HFFc6 (cell line): ENCODE measurements at regions not wholly inside any gene's neighbourhood (a gene's known extent, or its start where the extent isn't known, plus 50 kb on each side); places are given as distances from the start of the nearest gene placed in this dataset.
A peak's percentile ranks its signal among the peaks of the same experiment; 100 is the strongest.
"Not testable (repeated sequence)": the region's sequence is repeated elsewhere in the genome, so short reads cannot be mapped to it uniquely, and the experiment has no call there.

Source experiments
- DNase-seq: peaks from one replicate; pipeline ENCODE4 v3.0.0-alpha.2; 2018
- H3K27ac Mint-ChIP-seq: 2 replicates; pipeline ENCODE4 v1.8.0; 2020; ENCODE audit warnings: mild to moderate bottlenecking, mixed read lengths
- H3K27me3 Mint-ChIP-seq: 2 replicates; pipeline ENCODE4 v1.8.0; 2021; ENCODE audit warnings: mild to moderate bottlenecking, moderate library complexity, mixed read lengths; ENCODE audit not compliant: insufficient read depth
- H3K36me3 Mint-ChIP-seq: 2 replicates; pipeline ENCODE4 v1.8.0; 2021; ENCODE audit warnings: low read depth, mixed read lengths
- H3K4me1 Mint-ChIP-seq: 2 replicates; pipeline ENCODE4 v1.8.0; 2020; ENCODE audit warnings: low read depth, mixed read lengths
- H3K4me3 Mint-ChIP-seq: 2 replicates; pipeline ENCODE4 v1.8.0; 2020; ENCODE audit warnings: mild to moderate bottlenecking, moderate library complexity, mixed read lengths
- H3K9me3 Mint-ChIP-seq: 2 replicates; pipeline ENCODE4 v1.8.0; 2020; ENCODE audit warnings: mild to moderate bottlenecking, mixed read lengths
- CTCF ChIP-seq: fragments of 200-600 bp; sonication (generic); IDR thresholded peaks from 2 replicates; pipeline ENCODE4 v1.5.0; 2021; ENCODE audit warnings: antibody characterized with exemption, mild to moderate bottlenecking

- H3K4me3 Mint-ChIP-seq = no peak overlapping the region
- no peak for DNase-seq
- no peaks in the 10 kb centered on the region; the same call in 1 of the 2 replicates for H3K27me3 Mint-ChIP-seq
- no peaks in the 10 kb centered on the region for H3K9me3 Mint-ChIP-seq
- no peaks in the 10 kb centered on the region for H3K4me1 Mint-ChIP-seq
- no peaks in the 10 kb centered on the region for H3K36me3 Mint-ChIP-seq
- TF ChIP-seq CTCF = no peak
- no peak overlapping the region for H3K27ac Mint-ChIP-seq
These were observed 450.9 kb downstream of the RAB38 start for GRCh38 chr11:87724358-87724757.

- DNase-seq = no peak
These were observed 452.3 kb downstream of the RAB38 start for GRCh38 chr11:87722756-87723565.

GRCh38 chr11:87719326-87720073 is 455.7 kb downstream of the RAB38 start:
- peaks cover 3% of the 10 kb centered on the region for H3K27me3 Mint-ChIP-seq
- no peak for TF ChIP-seq CTCF
- DNase-seq = no peak
- no peak overlapping the region; the same call in 1 of the 2 replicates for H3K4me3 Mint-ChIP-seq
- H3K4me1 Mint-ChIP-seq = no peaks in the 10 kb centered on the region
- no peaks in the 10 kb centered on the region for H3K36me3 Mint-ChIP-seq
- no peaks in the 10 kb centered on the region for H3K9me3 Mint-ChIP-seq
- no peak overlapping the region for H3K27ac Mint-ChIP-seq

More at GRCh38 chr11:87722756-87723565, 452.3 kb downstream of the RAB38 start:
- no peaks in the 10 kb centered on the region; the same call in 1 of the 2 replicates for H3K27me3 Mint-ChIP-seq
- TF ChIP-seq CTCF = peak; percentile 79
- H3K27ac Mint-ChIP-seq = no peak overlapping the region
- H3K4me1 Mint-ChIP-seq = no peaks in the 10 kb centered on the region
- H3K4me3 Mint-ChIP-seq = no peak overlapping the region
- H3K36me3 Mint-ChIP-seq = no peaks in the 10 kb centered on the region
- no peaks in the 10 kb centered on the region for H3K9me3 Mint-ChIP-seq

GRCh38 chr11:87712802-87713202 is 462.4 kb downstream of the RAB38 start:
- Mint-ChIP-seq H3K9me3 (peaks cover 9% of the 10 kb centered on the region; the same call in 1 of the 2 replicates), H3K4me3 (no peak overlapping the region), H3K27me3 (peaks cover 3% of the 10 kb centered on the region; the same call in 1 of the 2 replicates), H3K27ac (no peak overlapping the region), H3K4me1 (no peaks in the 10 kb centered on the region), H3K36me3 (no peaks in the 10 kb centered on the region)
- no peak for TF ChIP-seq CTCF
- no peak for DNase-seq

GRCh38 chr11:87712391-87712790 is 462.9 kb downstream of the RAB38 start:
- no peak for DNase-seq
- TF ChIP-seq CTCF = no peak
- no peaks in the 10 kb centered on the region for H3K4me1 Mint-ChIP-seq
- H3K9me3 Mint-ChIP-seq = peaks cover 9% of the 10 kb centered on the region; the same call in 1 of the 2 replicates
- H3K27ac Mint-ChIP-seq = no peak overlapping the region
- H3K27me3 Mint-ChIP-seq = peaks cover 3% of the 10 kb centered on the region; the same call in 1 of the 2 replicates
- H3K36me3 Mint-ChIP-seq = no peaks in the 10 kb centered on the region
- no peak overlapping the region for H3K4me3 Mint-ChIP-seq

GRCh38 chr11:87703589-87703988 is 471.7 kb downstream of the RAB38 start:
- not testable (repeated sequence) for H3K4me3 Mint-ChIP-seq, H3K27ac Mint-ChIP-seq, DNase-seq, H3K4me1 Mint-ChIP-seq, H3K36me3 Mint-ChIP-seq, H3K27me3 Mint-ChIP-seq
- peaks cover 40% of the 10 kb centered on the region for H3K9me3 Mint-ChIP-seq
